Uterus (tissue), 2 donors: ENCODE measurements at regions not wholly inside any gene's neighbourhood (a gene's known extent, or its start where the extent isn't known, plus 50 kb on each side); places are given as distances from the start of the nearest gene placed in this dataset.

Experiments
- CTCF ChIP-seq, 4 experiments: fragments of 200-600 bp in 2 of 4; fragments of 450-650 bp in 2 of 4; sonication (generic) in 2 of 4; IDR thresholded peaks; one replicate each; pipeline ENCODE4 v1.5.1; 2016 to 2019; ENCODE audit warnings: antibody characterized with exemption in 4 of 4, mild to moderate bottlenecking in 2 of 4, moderate library complexity in 1 of 4
- POLR2A ChIP-seq, 2 donors: fragments of 450-650 bp; IDR thresholded peaks; one replicate each; pipeline ENCODE4 v1.6.1; 2016; ENCODE audit warnings: antibody characterized with exemption in 2 of 2, mild to moderate bottlenecking in 1 of 2, moderate library complexity in 1 of 2

- TF ChIP-seq CTCF (IDR thresholded peaks at IDR 0.05) (no peak), POLR2A (IDR thresholded peaks at IDR 0.05) (no peak)
Observed at GRCh38 chr18:68436485-68436884, 278.4 kb downstream of the TMX3 start.
